ENCODE measurements at regions not wholly inside any gene's neighbourhood (a gene's known extent, or its start where the extent isn't known, plus 50 kb on each side); places are given as distances from the start of the nearest gene placed in this dataset.

DNA sequence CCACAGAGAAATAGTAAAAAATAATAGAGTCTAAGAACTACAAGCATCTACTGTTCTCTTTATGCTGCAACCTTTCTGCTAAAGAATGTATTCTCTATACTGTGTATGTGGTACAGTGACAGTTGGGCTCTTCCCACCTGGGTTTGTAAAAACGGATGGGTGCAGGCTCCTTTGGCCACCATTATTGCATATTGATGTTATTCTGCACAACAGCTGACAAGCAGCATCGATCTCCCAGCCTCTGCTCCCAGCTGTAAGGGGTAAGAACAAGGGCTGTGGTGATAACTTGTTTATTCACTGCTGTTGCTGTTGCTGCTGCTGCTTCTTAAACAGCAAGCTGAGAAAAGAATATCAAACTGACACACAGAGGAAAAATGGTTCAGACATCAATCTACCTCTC is 56.1 kb downstream of the KCNRG start:
- Histone ChIP-seq H3K9me3 (no peaks in the 10 kb centered on the region), H3K27me3 (no peaks in the 10 kb centered on the region), H3K27ac (peak overlapping the region in 2 of 4 donors; percentile 1), H3K4me1 (peaks cover 0 to 57% (median 11%) of the 10 kb centered on the region in 4 donors), H3K36me3 (peaks cover 0 to 4% (median 1%) of the 10 kb centered on the region in 4 donors), H3K4me3 (no peak overlapping the region)
- in situ Hi-C loops (cut with MboI; ENCODE audit: low pct_ligation_motif_present in 1 of 4, low pct_unique_long_range_greater_than_20kb in 1 of 4, low sequenced_read_pairs in 3 of 4) (no loop called here), intact Hi-C loops (cut with DNase I; ENCODE audit: low total_unique reads) (no loop called here)
- 18 to 32% methylated on average over 2 of the region's 2 CpGs for WGBS, 2 donors (ENCODE audit: low coverage in 1 of 2)
- DNase-seq: no peak
- TF ChIP-seq POLR2AphosphoS5 (IDR thresholded peaks at IDR 0.05) (no peak), EP300 (IDR thresholded peaks at IDR 0.05; ENCODE audit: low read depth) (no peak), POLR2A (IDR thresholded peaks at IDR 0.05) (no peak)
- TF ChIP-seq, protein P1, sequence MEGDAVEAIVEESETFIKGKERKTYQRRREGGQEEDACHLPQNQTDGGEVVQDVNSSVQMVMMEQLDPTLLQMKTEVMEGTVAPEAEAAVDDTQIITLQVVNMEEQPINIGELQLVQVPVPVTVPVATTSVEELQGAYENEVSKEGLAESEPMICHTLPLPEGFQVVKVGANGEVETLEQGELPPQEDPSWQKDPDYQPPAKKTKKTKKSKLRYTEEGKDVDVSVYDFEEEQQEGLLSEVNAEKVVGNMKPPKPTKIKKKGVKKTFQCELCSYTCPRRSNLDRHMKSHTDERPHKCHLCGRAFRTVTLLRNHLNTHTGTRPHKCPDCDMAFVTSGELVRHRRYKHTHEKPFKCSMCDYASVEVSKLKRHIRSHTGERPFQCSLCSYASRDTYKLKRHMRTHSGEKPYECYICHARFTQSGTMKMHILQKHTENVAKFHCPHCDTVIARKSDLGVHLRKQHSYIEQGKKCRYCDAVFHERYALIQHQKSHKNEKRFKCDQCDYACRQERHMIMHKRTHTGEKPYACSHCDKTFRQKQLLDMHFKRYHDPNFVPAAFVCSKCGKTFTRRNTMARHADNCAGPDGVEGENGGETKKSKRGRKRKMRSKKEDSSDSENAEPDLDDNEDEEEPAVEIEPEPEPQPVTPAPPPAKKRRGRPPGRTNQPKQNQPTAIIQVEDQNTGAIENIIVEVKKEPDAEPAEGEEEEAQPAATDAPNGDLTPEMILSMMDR (IDR thresholded peaks at IDR 0.05): no peak

DNA sequence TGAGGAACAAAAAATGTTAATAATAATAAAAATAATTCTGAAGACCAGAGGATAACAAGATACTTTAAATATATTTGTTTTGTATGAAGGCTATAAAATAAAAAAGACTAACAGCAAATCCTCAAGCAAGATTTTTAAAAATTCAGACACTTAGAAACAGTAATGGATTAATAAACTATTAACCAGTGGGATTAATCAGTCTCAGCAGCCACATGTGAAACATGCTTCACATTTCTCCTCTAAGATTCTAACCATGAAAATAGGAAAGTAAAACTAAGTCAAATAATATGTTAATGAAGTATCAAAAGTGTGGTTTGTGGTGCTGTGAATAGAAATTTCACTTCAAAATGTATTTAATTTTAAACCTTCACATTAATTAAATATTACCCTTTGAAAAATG is 57.4 kb downstream of the KCNRG start:
- intact Hi-C loops (cut with DNase I; ENCODE audit: low total_unique reads) (no loop called here), in situ Hi-C loops (cut with MboI; ENCODE audit: low pct_ligation_motif_present in 1 of 4, low pct_unique_long_range_greater_than_20kb in 1 of 4, low sequenced_read_pairs in 3 of 4) (no loop called here)
- no peak for DNase-seq
- no peak overlapping the region for H3K4me3 ChIP-seq
- H3K36me3 ChIP-seq: no peaks in the 10 kb centered on the region
- no peaks in the 10 kb centered on the region for H3K27me3 ChIP-seq
- no peak for TF ChIP-seq POLR2A (IDR thresholded peaks at IDR 0.05)
- TF ChIP-seq POLR2AphosphoS5 (IDR thresholded peaks at IDR 0.05): no peak
- TF ChIP-seq EP300 (IDR thresholded peaks at IDR 0.05; ENCODE audit: low read depth): no peak
- TF ChIP-seq, protein P1 (IDR thresholded peaks at IDR 0.05): no peak
- H3K9me3 ChIP-seq: no peaks in the 10 kb centered on the region
- peaks cover 0 to 70% (median 17%) of the 10 kb centered on the region in 4 donors for H3K4me1 ChIP-seq
- H3K27ac ChIP-seq: no peak overlapping the region

DNA sequence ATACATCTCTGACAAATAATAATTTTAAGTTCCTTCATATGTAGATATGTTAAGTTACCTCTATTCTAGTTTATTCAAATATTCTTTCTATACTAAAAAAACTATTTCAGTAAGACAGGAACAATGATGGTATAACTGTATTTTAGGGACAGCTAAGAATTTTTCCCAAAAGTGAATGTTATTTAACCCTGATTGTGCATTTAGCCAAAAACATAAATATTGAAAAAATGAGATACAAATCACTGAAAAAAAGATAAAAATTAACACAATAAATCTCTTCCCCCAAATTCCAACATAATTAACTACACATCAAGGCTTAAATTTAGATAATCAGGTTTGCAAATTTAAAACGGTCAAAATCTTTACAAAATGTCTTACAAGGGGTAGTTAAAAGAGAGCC is 58.1 kb downstream of the KCNRG start:
- peaks cover 4 to 77% (median 20%) of the 10 kb centered on the region in 4 donors for H3K4me1 ChIP-seq
- 57 to 78% methylated on average over 1 of the region's 1 CpG for WGBS, 2 donors (ENCODE audit: low coverage in 1 of 2)
- intact Hi-C loops (cut with DNase I; ENCODE audit: low total_unique reads) (no loop called here), in situ Hi-C loops (cut with MboI; ENCODE audit: low pct_ligation_motif_present in 1 of 4, low pct_unique_long_range_greater_than_20kb in 1 of 4, low sequenced_read_pairs in 3 of 4) (no loop called here)
- TF ChIP-seq EP300 (IDR thresholded peaks at IDR 0.05; ENCODE audit: low read depth): no peak
- no peak for TF ChIP-seq POLR2AphosphoS5 (IDR thresholded peaks at IDR 0.05)
- no peak for TF ChIP-seq POLR2A (IDR thresholded peaks at IDR 0.05)
- TF ChIP-seq, protein P1 (IDR thresholded peaks at IDR 0.05): no peak
- H3K27ac ChIP-seq: no peak overlapping the region
- DNase-seq: no peak
- no peaks in the 10 kb centered on the region for H3K27me3 ChIP-seq
- no peaks in the 10 kb centered on the region for H3K36me3 ChIP-seq
- no peaks in the 10 kb centered on the region for H3K9me3 ChIP-seq
- no peak overlapping the region for H3K4me3 ChIP-seq

DNA sequence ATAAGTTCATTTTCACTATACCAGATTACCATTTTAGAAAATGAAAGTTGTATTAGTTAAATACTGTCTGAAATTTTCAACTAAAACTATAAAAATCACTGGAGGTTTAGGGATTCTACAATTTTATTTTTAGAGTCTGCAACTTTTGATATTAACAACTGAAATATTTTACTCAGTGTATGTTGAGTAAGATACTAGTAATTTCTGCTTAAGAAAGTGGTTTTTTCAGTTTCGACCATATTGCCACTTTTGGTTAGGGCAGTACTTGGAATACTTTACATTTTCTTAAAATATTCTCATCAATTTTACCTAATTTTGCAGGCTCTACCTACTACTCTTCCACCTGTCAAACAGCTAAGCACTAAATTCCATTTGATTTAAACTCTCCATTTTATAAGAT is 59.6 kb downstream of the KCNRG start:
- WGBS, 2 donors (ENCODE audit: low coverage in 1 of 2): 57 to 76% methylated on average over 1 of the region's 1 CpG
- no peaks in the 10 kb centered on the region for H3K9me3 ChIP-seq
- in situ Hi-C loops (cut with MboI; ENCODE audit: low pct_ligation_motif_present in 1 of 4, low pct_unique_long_range_greater_than_20kb in 1 of 4, low sequenced_read_pairs in 3 of 4): loop anchor here in 2 of 4 donors (25.0 kb wide), 2 partner anchors 462 to 837 kb away; partner anchors contain the start of gene RNASEH2B (in 1 of the 2)
- intact Hi-C loops (cut with DNase I; ENCODE audit: low total_unique reads): no loop called here
- H3K4me1 ChIP-seq: peaks cover 5 to 84% (median 22%) of the 10 kb centered on the region in 4 donors
- no peak for DNase-seq
- no peaks in the 10 kb centered on the region for H3K27me3 ChIP-seq
- no peaks in the 10 kb centered on the region for H3K36me3 ChIP-seq
- TF ChIP-seq POLR2AphosphoS5 (IDR thresholded peaks at IDR 0.05) (no peak), POLR2A (IDR thresholded peaks at IDR 0.05) (no peak), EP300 (IDR thresholded peaks at IDR 0.05; ENCODE audit: low read depth) (no peak)
- TF ChIP-seq, protein P1 (IDR thresholded peaks at IDR 0.05): no peak
- H3K4me3 ChIP-seq: no peak overlapping the region
- no peak overlapping the region for H3K27ac ChIP-seq

All from transverse colon (tissue), 4 donors.